NCI-H82 treated with DMSO at 0.1 percent for 48 hours (cell line): ENCODE measurements at regions not wholly inside any gene's neighbourhood (a gene's known extent, or its start where the extent isn't known, plus 50 kb on each side); places are given as distances from the start of the nearest gene placed in this dataset.
"Not testable (repeated sequence)": the region's sequence is repeated elsewhere in the genome, so short reads cannot be mapped to it uniquely, and the experiment has no call there.

Source experiments
- DNase-seq: peaks from one replicate; lab custom pipeline; 2025; ENCODE audit not compliant: unreplicated experiment; lab: John Stamatoyannopoulos, UW

GRCh38 chr2:196276421-196276820, 105.0 kb upstream of the STK17B start:
- no peak for DNase-seq

GRCh38 chr2:196277002-196277401, 105.6 kb upstream of the STK17B start:
- DNase-seq: no peak

- DNase-seq: no peak
These were observed 107.1 kb upstream of the STK17B start for GRCh38 chr2:196278491-196278911.

- DNase-seq: no peak
These were observed 108.2 kb upstream of the STK17B start for GRCh38 chr2:196279541-196279940.

GRCh38 chr2:196284144-196284844, 112.9 kb upstream of the STK17B start:
- DNase-seq: no peak

- DNase-seq: no peak
These were observed 113.6 kb upstream of the STK17B start for GRCh38 chr2:196284866-196285557.

- DNase-seq: no peak
These were observed 115.4 kb upstream of the STK17B start for GRCh38 chr2:196286821-196287220.

- no peak for DNase-seq
These were observed 116.1 kb upstream of the STK17B start for GRCh38 chr2:196287523-196287922.

GRCh38 chr2:196288006-196288538, 116.7 kb upstream of the STK17B start:
- DNase-seq: no peak

GRCh38 chr2:196289000-196289399, 117.6 kb upstream of the STK17B start:
- no peak for DNase-seq

- no peak for DNase-seq
These were observed 118.8 kb upstream of the STK17B start for GRCh38 chr2:196290136-196290535.

- no peak for DNase-seq
These were observed 119.2 kb upstream of the STK17B start for GRCh38 chr2:196290569-196290968.

GRCh38 chr2:196291426-196291825, 120.0 kb upstream of the STK17B start:
- no peak for DNase-seq

GRCh38 chr2:196291873-196292800, 120.8 kb upstream of the STK17B start:
- DNase-seq: no peak

- DNase-seq: no peak
These were observed 122.6 kb upstream of the STK17B start for GRCh38 chr2:196293751-196294515.

- no peak for DNase-seq
These were observed 123.1 kb upstream of the STK17B start for GRCh38 chr2:196294516-196294909.

GRCh38 chr2:196295005-196295404, 123.6 kb upstream of the STK17B start:
- no peak for DNase-seq

GRCh38 chr2:196298106-196298723, 126.8 kb upstream of the STK17B start:
- not testable (repeated sequence) for DNase-seq

GRCh38 chr2:196307775-196308305, 136.5 kb upstream of the STK17B start:
- no peak for DNase-seq

GRCh38 chr2:196309691-196310090, 138.3 kb upstream of the STK17B start:
- no peak for DNase-seq
